SU-DHL-6 (cell line): ENCODE measurements at regions not wholly inside any gene's neighbourhood (a gene's known extent, or its start where the extent isn't known, plus 50 kb on each side); places are given as distances from the start of the nearest gene placed in this dataset.
"Not testable (repeated sequence)": the region's sequence is repeated elsewhere in the genome, so short reads cannot be mapped to it uniquely, and the experiment has no call there.

Experiments
- H2AFZ ChIP-seq: fragments of 200-600 bp; sonication (generic); 2 replicates; pipeline ENCODE4 v1.6.1; 2014; ENCODE audit warnings: low read depth, mild to moderate bottlenecking, moderate library complexity, mixed read lengths, antibody characterized with exemption, low read length; ENCODE audit not compliant: severe bottlenecking
- H3F3A ChIP-seq: fragments of 200-600 bp; shearing (Covaris generic); 2 replicates; pipeline ENCODE4 v1.6.0; 2016; ENCODE audit warnings: antibody characterized with exemption, mild to moderate bottlenecking; ENCODE audit not compliant: insufficient read depth
- H3K27ac ChIP-seq: fragments of 200-600 bp; sonication (generic); 2 replicates; pipeline ENCODE4 v1.5.1; 2016; ENCODE audit warnings: low read depth, mild to moderate bottlenecking, low read length, moderate library complexity, mixed read lengths
- H3K27me3 ChIP-seq: fragments of 200-600 bp; sonication (generic), shearing (Covaris generic); 2 replicates; pipeline ENCODE4 v1.6.0; 2014; ENCODE audit warnings: mild to moderate bottlenecking, low read length
- H3K36me3 ChIP-seq: fragments of 200-600 bp; sonication (generic); 2 replicates; pipeline ENCODE4 v1.6.1; 2014; ENCODE audit warnings: mild to moderate bottlenecking, low read length, mixed read lengths
- H3K4me2 ChIP-seq: fragments of 300-600, 200-600 bp; shearing (Covaris generic), sonication (generic); 2 replicates; pipeline ENCODE4 v1.6.0; 2014; ENCODE audit warnings: low read length, low read depth, mild to moderate bottlenecking; ENCODE audit not compliant: poor library complexity, severe bottlenecking
- H3K4me3 ChIP-seq: fragments of 200-600 bp; sonication (generic); 2 replicates; pipeline ENCODE4 v1.5.1; 2014; ENCODE audit warnings: antibody characterized with exemption, low read length, mild to moderate bottlenecking, mixed read lengths; ENCODE audit not compliant: insufficient read depth, poor library complexity, severe bottlenecking
- H3K79me2 ChIP-seq: fragments of 200-600 bp; sonication (generic); 2 replicates; pipeline ENCODE4 v1.6.1; 2014; ENCODE audit warnings: mild to moderate bottlenecking, low read length, moderate library complexity; ENCODE audit not compliant: insufficient read depth
- H3K9ac ChIP-seq: fragments of 200-600 bp; sonication (generic); 2 replicates; pipeline ENCODE4 v1.7.0; 2014; ENCODE audit warnings: mild to moderate bottlenecking, low read length
- H3K9me2 ChIP-seq: fragments of 200-600 bp; sonication (generic); replicated peaks from 2 replicates; pipeline ENCODE4 v1.6.1; 2014; ENCODE audit warnings: low read length; ENCODE audit not compliant: insufficient read depth
- H3K9me3 ChIP-seq: fragments of 200-600 bp; sonication (generic); 2 replicates; pipeline ENCODE4 v1.6.1; 2014; ENCODE audit warnings: low read length, mixed read lengths; ENCODE audit not compliant: insufficient read depth
- H4K20me1 ChIP-seq: fragments of 200-600 bp; sonication (generic); 2 replicates; pipeline ENCODE4 v1.6.1; 2014; ENCODE audit warnings: low read depth, mild to moderate bottlenecking, antibody characterized with exemption, low read length, moderate library complexity, mixed read lengths
- CTCF ChIP-seq: fragments of 200-600 bp; sonication (generic); IDR thresholded peaks from one replicate; pipeline ENCODE4 v1.5.1; 2017; ENCODE audit warnings: antibody characterized with exemption, mild to moderate bottlenecking, low read length, moderate library complexity; ENCODE audit not compliant: insufficient read depth, poor library complexity, severe bottlenecking
- EZH2phosphoT487 ChIP-seq: fragments of 200-600 bp; sonication (generic), shearing (Covaris generic); conservative IDR thresholded peaks from 2 replicates; pipeline ENCODE4 v1.6.1; 2018; ENCODE audit warnings: mild to moderate bottlenecking, antibody characterized with exemption, low read length, moderate library complexity, mixed read lengths

GRCh38 chr13:110971486-110971885 lies 56.6 kb upstream of the ANKRD10 start:
- no peak overlapping the region for H3K4me2 ChIP-seq
- H3K9ac ChIP-seq: no peak overlapping the region
- H3K36me3 ChIP-seq: no peaks in the 10 kb centered on the region
- H3K27me3 ChIP-seq: no peaks in the 10 kb centered on the region; the same call in 1 of the 2 replicates
- no peak overlapping the region for H3K27ac ChIP-seq
- no peak for TF ChIP-seq CTCF
- no peak for TF ChIP-seq EZH2phosphoT487
- H2AFZ ChIP-seq: no peak overlapping the region
- H3K4me3 ChIP-seq: no peak overlapping the region
- H3F3A ChIP-seq: no peaks in the 10 kb centered on the region
- H4K20me1 ChIP-seq: no peaks in the 10 kb centered on the region
- no peaks in the 10 kb centered on the region for H3K9me3 ChIP-seq
- H3K9me2 ChIP-seq: no peaks in the 10 kb centered on the region
- no peaks in the 10 kb centered on the region for H3K79me2 ChIP-seq

- peaks cover 22% of the 10 kb centered on the region; the same call in 1 of the 2 replicates for H3K9me3 ChIP-seq
- not testable (repeated sequence) for H2AFZ ChIP-seq, H3K9me2 ChIP-seq, H3K27ac ChIP-seq, H3K9ac ChIP-seq, H4K20me1 ChIP-seq, H3K4me3 ChIP-seq, H3K36me3 ChIP-seq, H3F3A ChIP-seq, H3K4me2 ChIP-seq, H3K27me3 ChIP-seq, H3K79me2 ChIP-seq
These were observed 52.4 kb upstream of the ANKRD10 start for GRCh38 chr13:110967156-110967855.

GRCh38 chr13:110965755-110966134 lies 50.9 kb upstream of the ANKRD10 start:
- no peak overlapping the region for H2AFZ ChIP-seq
- TF ChIP-seq EZH2phosphoT487 (no peak), CTCF (no peak)
- no peak overlapping the region for H3K4me2 ChIP-seq
- no peaks in the 10 kb centered on the region for H4K20me1 ChIP-seq
- H3K4me3 ChIP-seq: no peak overlapping the region
- H3K79me2 ChIP-seq: no peaks in the 10 kb centered on the region
- H3K9ac ChIP-seq: no peak overlapping the region
- H3K27me3 ChIP-seq: no peaks in the 10 kb centered on the region
- no peaks in the 10 kb centered on the region for H3F3A ChIP-seq
- H3K27ac ChIP-seq: no peak overlapping the region
- no peaks in the 10 kb centered on the region for H3K36me3 ChIP-seq
- H3K9me3 ChIP-seq: peaks cover 32% of the 10 kb centered on the region; the same call in 1 of the 2 replicates
- no peaks in the 10 kb centered on the region for H3K9me2 ChIP-seq

- Histone ChIP-seq H3K9me3 (peaks cover 32% of the 10 kb centered on the region; the same call in 1 of the 2 replicates), H3K9me2 (no peaks in the 10 kb centered on the region), H2AFZ (no peak overlapping the region), H3K9ac (no peak overlapping the region), H3K27me3 (no peaks in the 10 kb centered on the region), H3K27ac (no peak overlapping the region), H3K36me3 (no peaks in the 10 kb centered on the region), H4K20me1 (no peaks in the 10 kb centered on the region), H3F3A (no peaks in the 10 kb centered on the region), H3K79me2 (no peaks in the 10 kb centered on the region), H3K4me3 (no peak overlapping the region), H3K4me2 (no peak overlapping the region)
- TF ChIP-seq EZH2phosphoT487 (no peak), CTCF (no peak)
These were observed 50.3 kb upstream of the ANKRD10 start for GRCh38 chr13:110965038-110965754.
